HG02884 (cell line): ENCODE measurements at regions not wholly inside any gene's neighbourhood (a gene's known extent, or its start where the extent isn't known, plus 50 kb on each side); places are given as distances from the start of the nearest gene placed in this dataset.
"Not testable (repeated sequence)": the region's sequence is repeated elsewhere in the genome, so short reads cannot be mapped to it uniquely, and the experiment has no call there.

Experiments
- ATAC-seq: cut with Tn5 transposase; IDR thresholded peaks from one replicate; pipeline ENCODE4 v1.9.1; 2021; ENCODE audit warnings: mild to moderate bottlenecking, moderate library complexity; ENCODE audit not compliant: unreplicated experiment

GRCh38 chr10:63910806-63911205, 389.6 kb downstream of the REEP3 start:
- ATAC-seq = no peak

GRCh38 chr10:63915240-63915639, 394.0 kb downstream of the REEP3 start:
- no peak for ATAC-seq

GRCh38 chr10:63917363-63917762, 396.2 kb downstream of the REEP3 start:
- ATAC-seq = no peak

GRCh38 chr10:63919575-63920279, 398.5 kb downstream of the REEP3 start:
- ATAC-seq = no peak

- ATAC-seq = no peak
These were observed 399.7 kb downstream of the REEP3 start for GRCh38 chr10:63920926-63921325.

- ATAC-seq = no peak
These were observed 400.8 kb downstream of the REEP3 start for GRCh38 chr10:63921908-63922467.

GRCh38 chr10:63922468-63923284, 401.5 kb downstream of the REEP3 start:
- no peak for ATAC-seq

GRCh38 chr10:63929831-63930467, 408.7 kb downstream of the REEP3 start:
- no peak for ATAC-seq

GRCh38 chr10:63930584-63930983, 409.4 kb downstream of the REEP3 start:
- no peak for ATAC-seq

- ATAC-seq = no peak
These were observed 414.5 kb downstream of the REEP3 start for GRCh38 chr10:63935705-63936104.

- ATAC-seq = no peak
These were observed 419.2 kb downstream of the REEP3 start for GRCh38 chr10:63940277-63940922.

- ATAC-seq = no peak
These were observed 443.2 kb downstream of the REEP3 start for GRCh38 chr10:63964406-63964805.

GRCh38 chr10:63965846-63966245, 444.6 kb downstream of the REEP3 start:
- ATAC-seq = no peak

GRCh38 chr10:63972949-63973827, 452.0 kb downstream of the REEP3 start:
- ATAC-seq = no peak

- peak; percentile 95 for ATAC-seq
These were observed 455.3 kb downstream of the REEP3 start for GRCh38 chr10:63976538-63976937.

- peak; percentile 52 for ATAC-seq
These were observed 456.2 kb downstream of the REEP3 start for GRCh38 chr10:63977329-63977923.

- not testable (repeated sequence) for ATAC-seq
These were observed 459.7 kb downstream of the REEP3 start for GRCh38 chr10:63980870-63981269.

- not testable (repeated sequence) for ATAC-seq
These were observed 462.9 kb downstream of the REEP3 start for GRCh38 chr10:63984061-63984460.

- ATAC-seq = no peak
These were observed 465.3 kb downstream of the REEP3 start for GRCh38 chr10:63986536-63986935.

GRCh38 chr10:63987212-63987611, 466.0 kb downstream of the REEP3 start:
- no peak for ATAC-seq
